Fibroblast of lung (primary cell): ENCODE measurements at regions not wholly inside any gene's neighbourhood (a gene's known extent, or its start where the extent isn't known, plus 50 kb on each side); places are given as distances from the start of the nearest gene placed in this dataset.

Source experiments
- DNase-seq, 2 donors: peaks; one replicate each; pipeline versions ENCODE4 v3.0.0 to v3.0.0-alpha.2; 2010; ENCODE audit warnings: low read depth in 2 of 2
- H2AFZ ChIP-seq: 2 replicates; pipeline ENCODE4 v1.5.1; 2012; ENCODE audit warnings: low read length, control low read depth, inconsistent platforms
- H3K27ac ChIP-seq: 2 replicates; pipeline ENCODE4 v1.5.1; 2011; ENCODE audit warnings: low read length, control low read depth; ENCODE audit not compliant: insufficient read depth
- H3K27me3 ChIP-seq: 2 replicates; pipeline ENCODE4 v1.5.1; 2011; ENCODE audit warnings: mild to moderate bottlenecking, low read length; ENCODE audit not compliant: control insufficient read depth, insufficient read depth
- H3K36me3 ChIP-seq: 2 replicates; pipeline ENCODE4 v1.5.1; 2011; ENCODE audit warnings: low read length; ENCODE audit not compliant: control insufficient read depth, insufficient read depth
- H3K4me1 ChIP-seq: 2 replicates; pipeline ENCODE4 v1.5.1; 2011; ENCODE audit warnings: low read length; ENCODE audit not compliant: control insufficient read depth, insufficient read depth; ENCODE audit errors: extremely low read depth
- H3K4me2 ChIP-seq: 2 replicates; pipeline ENCODE4 v1.5.1; 2011; ENCODE audit warnings: low read length, control low read depth; ENCODE audit not compliant: insufficient read depth; ENCODE audit errors: extremely low read depth
- H3K4me3 ChIP-seq, 4 experiments: fragments of 200-600 bp in 1 of 4; sonication (generic) in 1 of 4; replicated peaks in 1 of 4; 2 replicates each; pipeline ENCODE4 v1.5.1; 2011 to 2016; ENCODE audit warnings: low read length in 4 of 4, low read depth in 3 of 4, mild to moderate bottlenecking in 3 of 4, control low read depth in 2 of 4, inconsistent platforms in 1 of 4, mixed read lengths in 1 of 4; ENCODE audit not compliant: insufficient read depth in 1 of 4; ENCODE audit errors: control extremely low read depth in 1 of 4
- H3K79me2 ChIP-seq: 2 replicates; pipeline ENCODE4 v1.5.1; 2012; ENCODE audit warnings: mild to moderate bottlenecking, low read length, inconsistent platforms; ENCODE audit not compliant: control insufficient read depth, insufficient read depth
- H3K9ac ChIP-seq: 2 replicates; pipeline ENCODE4 v1.5.1; 2011; ENCODE audit warnings: mild to moderate bottlenecking, low read length, control low read depth; ENCODE audit not compliant: insufficient read depth
- H3K9me3 ChIP-seq: 2 replicates; pipeline ENCODE4 v1.5.1; 2012; ENCODE audit warnings: low read depth, low read length; ENCODE audit not compliant: control insufficient read depth, insufficient read depth
- H4K20me1 ChIP-seq: 2 replicates; pipeline ENCODE4 v1.5.1; 2011; ENCODE audit warnings: low read length; ENCODE audit not compliant: control insufficient read depth, insufficient read depth; ENCODE audit errors: extremely low read depth
- EZH2 ChIP-seq: IDR thresholded peaks from 2 replicates; pipeline ENCODE4 v1.5.1; 2012; ENCODE audit warnings: low read length, control low read depth, mild to moderate bottlenecking; ENCODE audit errors: missing control alignments
- TF ChIP-seq, protein P1 (sequence below), 2 donors: IDR thresholded peaks in 1 of 2; conservative IDR thresholded peaks in 1 of 2; 1 replicate in 1 of 2; 2 replicates in 1 of 2; pipeline ENCODE4 v1.5.1; 2011 to 2012; ENCODE audit warnings: low read length in 2 of 2, control low read depth in 1 of 2, inconsistent platforms in 1 of 2, low read depth in 1 of 2, mild to moderate bottlenecking in 1 of 2

DNA sequence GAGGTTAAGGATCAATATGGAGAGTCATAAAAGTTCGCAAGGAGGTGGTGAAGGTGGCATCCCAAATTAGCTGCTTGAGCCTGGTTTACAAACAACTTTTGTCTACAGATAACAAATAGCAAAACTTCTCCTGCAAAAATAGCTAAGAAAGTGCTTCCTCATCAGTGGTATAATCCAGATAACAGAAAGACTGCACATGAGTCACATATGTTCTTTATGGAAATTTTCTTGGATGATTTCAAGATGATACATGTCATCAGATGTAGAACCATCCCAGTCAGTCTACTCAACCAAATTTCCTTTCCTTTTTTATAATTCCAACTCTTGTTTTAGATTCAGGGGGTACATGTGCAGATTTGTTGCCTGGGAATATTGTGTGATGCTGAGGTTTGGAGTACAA lies 133.0 kb downstream of the BTG1 start:
- no peaks in the 10 kb centered on the region for H3K9me3 ChIP-seq
- no peaks in the 10 kb centered on the region for H4K20me1 ChIP-seq
- DNase-seq = no peak
- no peaks in the 10 kb centered on the region for H3K79me2 ChIP-seq
- no peaks in the 10 kb centered on the region for H3K4me1 ChIP-seq
- no peak overlapping the region for H3K9ac ChIP-seq
- H3K4me2 ChIP-seq = no peak overlapping the region
- H2AFZ ChIP-seq = no peak overlapping the region
- H3K27me3 ChIP-seq = no peaks in the 10 kb centered on the region
- no peak overlapping the region for H3K4me3 ChIP-seq
- H3K36me3 ChIP-seq = no peaks in the 10 kb centered on the region
- H3K27ac ChIP-seq = no peak overlapping the region
- TF ChIP-seq, protein P1, sequence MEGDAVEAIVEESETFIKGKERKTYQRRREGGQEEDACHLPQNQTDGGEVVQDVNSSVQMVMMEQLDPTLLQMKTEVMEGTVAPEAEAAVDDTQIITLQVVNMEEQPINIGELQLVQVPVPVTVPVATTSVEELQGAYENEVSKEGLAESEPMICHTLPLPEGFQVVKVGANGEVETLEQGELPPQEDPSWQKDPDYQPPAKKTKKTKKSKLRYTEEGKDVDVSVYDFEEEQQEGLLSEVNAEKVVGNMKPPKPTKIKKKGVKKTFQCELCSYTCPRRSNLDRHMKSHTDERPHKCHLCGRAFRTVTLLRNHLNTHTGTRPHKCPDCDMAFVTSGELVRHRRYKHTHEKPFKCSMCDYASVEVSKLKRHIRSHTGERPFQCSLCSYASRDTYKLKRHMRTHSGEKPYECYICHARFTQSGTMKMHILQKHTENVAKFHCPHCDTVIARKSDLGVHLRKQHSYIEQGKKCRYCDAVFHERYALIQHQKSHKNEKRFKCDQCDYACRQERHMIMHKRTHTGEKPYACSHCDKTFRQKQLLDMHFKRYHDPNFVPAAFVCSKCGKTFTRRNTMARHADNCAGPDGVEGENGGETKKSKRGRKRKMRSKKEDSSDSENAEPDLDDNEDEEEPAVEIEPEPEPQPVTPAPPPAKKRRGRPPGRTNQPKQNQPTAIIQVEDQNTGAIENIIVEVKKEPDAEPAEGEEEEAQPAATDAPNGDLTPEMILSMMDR (conservative IDR thresholded peaks at IDR 0.05 in 1 of 2, IDR thresholded peaks at IDR 0.05 in 1 of 2; ENCODE audit: low read depth in 1 of 2, low read length in 2 of 2) = no peak
- TF ChIP-seq EZH2 = no peak

DNA sequence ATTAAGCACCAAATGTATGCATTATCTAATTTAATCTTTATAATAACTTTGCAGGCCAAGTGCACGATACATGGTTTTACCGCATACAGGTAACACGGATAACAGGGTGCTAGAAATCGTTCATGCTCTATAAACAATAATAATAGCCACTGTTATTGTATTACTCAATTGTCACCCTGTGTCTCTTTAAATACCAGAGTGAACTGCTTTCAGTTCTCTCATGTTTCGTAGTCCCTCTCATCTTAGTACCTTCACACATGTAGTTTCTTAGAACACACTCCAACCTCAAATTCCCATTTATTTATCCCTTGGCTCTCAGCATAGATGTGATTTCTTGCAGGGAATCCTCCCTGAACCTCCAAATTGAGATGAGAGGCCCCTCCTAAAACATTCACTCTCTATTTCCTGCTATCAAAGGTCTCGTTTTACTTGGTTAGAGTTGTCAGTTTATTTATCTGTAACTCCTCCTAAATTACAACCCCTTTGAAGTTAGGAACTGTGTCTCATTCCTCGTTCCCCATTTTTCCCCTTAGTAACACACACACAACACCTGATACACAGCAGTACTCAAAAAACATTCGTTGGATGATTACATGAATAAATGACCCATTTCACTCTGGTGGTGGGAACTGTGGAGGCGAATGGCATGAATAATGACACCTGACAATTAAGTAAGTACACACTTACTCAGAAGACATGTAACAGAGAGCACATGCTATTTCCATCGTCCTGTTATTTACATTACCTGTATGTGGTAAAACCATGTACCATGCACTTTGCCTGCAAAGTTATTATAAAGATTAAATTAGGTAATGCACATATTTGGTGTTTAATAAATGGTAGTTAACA lies 134.6 kb downstream of the BTG1 start:
- no peaks in the 10 kb centered on the region for H4K20me1 ChIP-seq
- TF ChIP-seq, protein P1 (conservative IDR thresholded peaks at IDR 0.05 in 1 of 2, IDR thresholded peaks at IDR 0.05 in 1 of 2; ENCODE audit: low read depth in 1 of 2, low read length in 2 of 2) = no peak
- no peak for TF ChIP-seq EZH2
- no peak overlapping the region for H3K9ac ChIP-seq
- no peak overlapping the region for H3K4me2 ChIP-seq
- no peaks in the 10 kb centered on the region for H3K36me3 ChIP-seq
- no peak overlapping the region for H3K27ac ChIP-seq
- no peak overlapping the region for H2AFZ ChIP-seq
- no peak overlapping the region for H3K4me3 ChIP-seq
- H3K27me3 ChIP-seq = no peaks in the 10 kb centered on the region
- H3K9me3 ChIP-seq = no peaks in the 10 kb centered on the region
- no peak for DNase-seq
- no peaks in the 10 kb centered on the region for H3K4me1 ChIP-seq
- H3K79me2 ChIP-seq = no peaks in the 10 kb centered on the region

DNA sequence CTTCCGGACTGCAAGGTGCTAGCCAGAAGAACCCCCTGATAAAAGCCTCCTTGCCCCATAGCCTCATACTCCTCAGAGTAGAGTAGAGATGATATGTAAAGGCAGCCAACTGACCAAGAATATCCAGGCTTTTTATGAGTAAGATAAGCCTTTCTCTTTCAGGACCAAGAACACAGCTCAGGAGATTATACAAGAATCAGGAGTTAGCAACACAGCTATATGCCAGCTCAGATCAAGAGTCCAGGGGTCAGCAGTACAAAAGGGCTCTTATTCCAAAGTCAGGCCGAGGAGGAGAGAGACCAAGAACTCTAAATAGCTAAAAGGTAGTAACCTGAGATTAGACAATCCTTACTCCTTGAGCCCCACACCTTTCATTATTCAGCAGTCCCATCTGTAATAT lies 135.3 kb downstream of the BTG1 start:
- Histone ChIP-seq H3K27me3 (no peaks in the 10 kb centered on the region), H3K36me3 (no peaks in the 10 kb centered on the region), H3K79me2 (no peaks in the 10 kb centered on the region), H3K4me3 (no peak overlapping the region), H3K9me3 (no peaks in the 10 kb centered on the region), H3K4me1 (no peaks in the 10 kb centered on the region), H4K20me1 (no peaks in the 10 kb centered on the region), H3K9ac (no peak overlapping the region), H3K4me2 (no peak overlapping the region), H3K27ac (no peak overlapping the region), H2AFZ (no peak overlapping the region)
- TF ChIP-seq, protein P1 (conservative IDR thresholded peaks at IDR 0.05 in 1 of 2, IDR thresholded peaks at IDR 0.05 in 1 of 2; ENCODE audit: low read depth in 1 of 2, low read length in 2 of 2) = no peak
- TF ChIP-seq EZH2 = no peak
- DNase-seq = no peak
